Psoas muscle (tissue), 7 donors: ENCODE measurements at regions not wholly inside any gene's neighbourhood (a gene's known extent, or its start where the extent isn't known, plus 50 kb on each side); places are given as distances from the start of the nearest gene placed in this dataset.
"Not testable (repeated sequence)": the region's sequence is repeated elsewhere in the genome, so short reads cannot be mapped to it uniquely, and the experiment has no call there.

Experiments used
- ATAC-seq, 4 donors: fragments of 200-7000 bp; cut with Tn5 transposase; one replicate each; pipeline ENCODE4 v1.9.1; 2020; ENCODE audit warnings: moderate library complexity in 3 of 4, mild to moderate bottlenecking in 2 of 4
- DNase-seq, 2 donors: peaks; one replicate each; pipeline ENCODE4 v3.0.0-alpha.2; 2020
- H3K27ac ChIP-seq: fragments of 200-600 bp; one replicate; pipeline ENCODE4 v1.8.0; 2022
- H3K27me3 ChIP-seq, 3 donors: fragments of 200-600 bp in 1 of 3; one replicate each; pipeline versions ENCODE4 v1.6.1 to v1.8.0; 2013 to 2022; ENCODE audit warnings: low read length in 2 of 3, mild to moderate bottlenecking in 2 of 3, moderate library complexity in 1 of 3; ENCODE audit not compliant: insufficient read depth in 3 of 3
- H3K36me3 ChIP-seq, 2 donors: fragments of 200-600 bp in 1 of 2; one replicate each; pipeline versions ENCODE4 v1.6.1 to v1.8.0; 2013 to 2022; ENCODE audit warnings: low read depth in 1 of 2, mild to moderate bottlenecking in 1 of 2, moderate library complexity in 1 of 2; ENCODE audit not compliant: insufficient read depth in 1 of 2
- H3K4me1 ChIP-seq: fragments of 200-600 bp; one replicate; pipeline ENCODE4 v1.8.0; 2022
- H3K4me3 ChIP-seq: fragments of 200-600 bp; one replicate; pipeline ENCODE4 v1.8.0; 2022; ENCODE audit warnings: mild to moderate bottlenecking
- H3K9me3 ChIP-seq: fragments of 200-600 bp; one replicate; pipeline ENCODE4 v1.8.0; 2022
- WGBS, 3 donors: extraction: QIAGEN DNeasy Blood & Tissue Kit; methylation state at CpG; one replicate each; pipeline versions ENCODE4 v1.1.6 to v1.1.7; 2013; 5-methylcytosine and 5-hydroxymethylcytosine counted together
- intact Hi-C, 2 donors: fragments of 100-400 bp; cut with DNase I; formaldehyde crosslinking; loops; one replicate each; pipeline versions ENCODE4 v1.11.0 to v1.14.2; 2022
- TF ChIP-seq, protein P1 (sequence below): fragments of 200-600 bp; IDR thresholded peaks from one replicate; pipeline ENCODE4 v1.8.0; 2022; ENCODE audit warnings: antibody characterized with exemption
- donor health status: healthy with polysubstance abuse.
- donor health status: DM: no; HTN: no; CAD: no; lungs with moderate emphysema.
- donor health status: Bipolar disorder and iron deficiency.
- donor health status: healthy.
- donor health status: DM: yes; HTN: yes; CAD: no.
- donor health status: DM: no; HTN: no; CAD: no.
- donor health status: DM: yes; HTN: yes; CAD: no.

DNA sequence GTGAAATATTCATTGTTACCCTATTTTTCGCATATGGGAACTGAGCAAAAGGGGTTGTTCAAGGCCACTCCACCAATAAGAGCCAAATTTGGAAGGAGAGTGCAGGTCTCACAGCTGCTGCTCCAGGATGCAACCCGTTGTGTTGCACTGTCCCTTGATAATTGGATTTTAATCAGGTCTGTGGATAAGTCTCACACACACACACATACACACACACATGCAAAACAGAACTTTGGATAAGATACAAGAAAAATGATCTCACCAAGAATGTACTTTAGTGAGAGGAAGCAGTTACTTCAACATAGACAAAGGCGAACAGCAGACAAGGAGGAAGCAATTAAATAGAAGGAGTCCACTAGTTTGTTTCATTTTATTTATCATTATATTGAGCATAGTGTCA is 127.3 kb upstream of the EDNRB start:
- H3K9me3 ChIP-seq, result no peaks in the 10 kb centered on the region
- WGBS, 3 donors, result 31 to 36% (median 32%) methylated on average over 3 of the region's 3 CpGs
- no peak overlapping the region for H3K27ac ChIP-seq
- no peaks in the 10 kb centered on the region for H3K36me3 ChIP-seq
- H3K4me3 ChIP-seq, result no peak overlapping the region
- DNase-seq (no peak), ATAC-seq (no peak)
- H3K4me1 ChIP-seq, result no peaks in the 10 kb centered on the region
- intact Hi-C loops, result no loop called here
- H3K27me3 ChIP-seq, result no peaks in the 10 kb centered on the region
- TF ChIP-seq, protein P1, sequence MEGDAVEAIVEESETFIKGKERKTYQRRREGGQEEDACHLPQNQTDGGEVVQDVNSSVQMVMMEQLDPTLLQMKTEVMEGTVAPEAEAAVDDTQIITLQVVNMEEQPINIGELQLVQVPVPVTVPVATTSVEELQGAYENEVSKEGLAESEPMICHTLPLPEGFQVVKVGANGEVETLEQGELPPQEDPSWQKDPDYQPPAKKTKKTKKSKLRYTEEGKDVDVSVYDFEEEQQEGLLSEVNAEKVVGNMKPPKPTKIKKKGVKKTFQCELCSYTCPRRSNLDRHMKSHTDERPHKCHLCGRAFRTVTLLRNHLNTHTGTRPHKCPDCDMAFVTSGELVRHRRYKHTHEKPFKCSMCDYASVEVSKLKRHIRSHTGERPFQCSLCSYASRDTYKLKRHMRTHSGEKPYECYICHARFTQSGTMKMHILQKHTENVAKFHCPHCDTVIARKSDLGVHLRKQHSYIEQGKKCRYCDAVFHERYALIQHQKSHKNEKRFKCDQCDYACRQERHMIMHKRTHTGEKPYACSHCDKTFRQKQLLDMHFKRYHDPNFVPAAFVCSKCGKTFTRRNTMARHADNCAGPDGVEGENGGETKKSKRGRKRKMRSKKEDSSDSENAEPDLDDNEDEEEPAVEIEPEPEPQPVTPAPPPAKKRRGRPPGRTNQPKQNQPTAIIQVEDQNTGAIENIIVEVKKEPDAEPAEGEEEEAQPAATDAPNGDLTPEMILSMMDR, result no peak

DNA sequence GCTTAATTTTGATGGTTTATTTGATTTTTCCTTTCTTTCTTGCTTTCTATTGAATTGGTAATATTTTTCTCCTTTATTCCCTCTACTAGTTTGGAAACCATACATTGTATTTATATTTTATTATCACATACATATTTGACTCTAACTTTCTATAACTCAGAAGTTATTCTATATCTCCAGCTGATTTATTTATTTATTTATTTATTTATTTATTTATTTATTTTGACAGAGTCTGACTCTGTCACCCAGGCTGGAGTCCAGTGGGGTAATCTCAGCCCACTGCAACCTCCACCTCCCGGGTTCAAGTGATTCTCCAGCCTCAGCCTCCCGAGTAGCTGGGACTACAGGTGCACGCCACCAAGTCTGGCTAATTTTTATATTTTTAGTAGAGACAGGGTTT is 122.7 kb upstream of the EDNRB start:
- DNase-seq, H3K9me3 ChIP-seq, H3K4me3 ChIP-seq, H3K4me1 ChIP-seq, H3K36me3 ChIP-seq, intact Hi-C loops, ATAC-seq, H3K27ac ChIP-seq, H3K27me3 ChIP-seq: not testable (repeated sequence)
- 95 to 97% (median 96%) methylated on average over 3 of the region's 3 CpGs for WGBS, 3 donors

DNA sequence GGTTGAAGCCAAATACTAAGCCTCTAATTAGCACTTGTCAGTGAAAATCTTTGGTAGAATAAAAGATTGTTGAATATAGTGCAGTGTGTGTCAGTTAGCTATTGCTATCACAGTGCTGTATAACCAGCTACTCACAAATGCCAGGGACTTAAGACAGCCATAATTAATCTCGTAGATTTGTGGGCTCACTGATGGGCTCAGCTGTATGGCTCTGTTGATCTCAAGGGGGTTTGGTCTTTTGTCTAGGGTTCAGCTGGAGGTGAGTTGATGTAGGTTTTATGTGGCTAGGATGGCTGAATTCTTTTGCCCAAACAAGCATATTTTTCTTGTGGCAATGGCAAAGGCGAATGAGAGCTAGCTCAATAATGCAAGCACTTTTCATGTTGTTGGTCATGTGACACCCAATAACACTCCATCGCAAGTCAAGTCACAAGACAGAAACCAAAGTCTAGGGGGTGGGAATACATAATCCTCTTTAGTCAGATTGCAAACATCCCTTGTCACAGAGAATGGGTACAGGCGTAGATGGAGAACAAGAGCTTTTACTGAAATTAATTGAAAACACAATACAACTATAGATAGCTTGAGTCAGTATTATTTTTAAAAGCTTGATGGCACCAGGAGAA is 121.7 kb upstream of the EDNRB start:
- DNase-seq, result no peak
- H3K27ac ChIP-seq, result no peak overlapping the region
- no peaks in the 10 kb centered on the region for H3K4me1 ChIP-seq
- TF ChIP-seq, protein P1, result no peak
- H3K9me3 ChIP-seq, result no peaks in the 10 kb centered on the region
- no peak for ATAC-seq
- no peak overlapping the region for H3K4me3 ChIP-seq
- 71 to 82% (median 81%) methylated on average over 4 of the region's 4 CpGs for WGBS, 3 donors
- H3K27me3 ChIP-seq, result no peaks in the 10 kb centered on the region
- intact Hi-C loops, result no loop called here
- no peaks in the 10 kb centered on the region for H3K36me3 ChIP-seq

DNA sequence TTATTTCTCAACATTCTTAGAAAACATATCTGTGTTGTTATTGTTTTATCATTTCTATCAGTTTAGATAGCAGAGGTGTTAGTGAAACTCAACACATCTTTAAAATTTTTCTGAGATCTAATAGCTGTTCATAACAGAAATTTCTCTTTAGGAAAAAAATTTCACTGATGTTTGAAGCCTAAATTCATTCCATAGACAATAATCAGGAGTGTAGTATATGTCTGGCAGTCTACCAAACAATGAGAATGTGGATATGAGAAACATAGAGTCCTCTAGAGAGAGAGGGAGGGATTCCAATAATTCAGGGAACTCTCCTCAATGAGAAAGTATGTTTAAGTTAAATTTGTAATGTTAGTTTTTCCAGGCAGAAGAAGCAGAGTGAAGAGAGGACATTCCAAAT is 118.2 kb upstream of the EDNRB start:
- H3K4me3 ChIP-seq, result no peak overlapping the region
- DNase-seq, result no peak
- no peaks in the 10 kb centered on the region for H3K4me1 ChIP-seq
- no peaks in the 10 kb centered on the region for H3K27me3 ChIP-seq
- no peaks in the 10 kb centered on the region for H3K36me3 ChIP-seq
- H3K9me3 ChIP-seq, result no peaks in the 10 kb centered on the region
- intact Hi-C loops, result no loop called here
- TF ChIP-seq, protein P1, result no peak
- no peak overlapping the region for H3K27ac ChIP-seq
- no peak for ATAC-seq

DNA sequence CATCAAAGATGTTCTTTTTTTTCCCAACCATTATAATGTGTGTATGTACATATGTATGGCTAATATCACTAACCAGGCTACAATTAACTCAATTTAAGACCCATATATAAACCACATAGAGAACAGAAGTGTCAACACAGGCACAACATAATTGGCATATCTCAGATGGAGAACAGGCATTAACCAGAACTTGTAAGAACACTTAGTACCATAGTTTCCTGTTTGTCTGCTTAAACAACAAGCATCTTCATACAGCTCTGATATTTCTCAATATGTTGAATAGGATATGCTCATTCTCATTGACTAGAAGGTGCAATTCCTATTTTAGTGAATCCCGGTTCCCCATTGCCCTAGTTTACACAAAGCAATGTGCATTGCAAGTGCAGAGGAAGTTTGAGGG is 116.9 kb upstream of the EDNRB start:
- WGBS, 3 donors, result 90 to 93% (median 91%) methylated on average over 1 of the region's 1 CpG
- ATAC-seq (no peak), DNase-seq (no peak)
- no peak overlapping the region for H3K27ac ChIP-seq
- no peaks in the 10 kb centered on the region for H3K36me3 ChIP-seq
- TF ChIP-seq, protein P1, result no peak
- H3K9me3 ChIP-seq, result no peaks in the 10 kb centered on the region
- no peaks in the 10 kb centered on the region for H3K4me1 ChIP-seq
- intact Hi-C loops, result no loop called here
- no peak overlapping the region for H3K4me3 ChIP-seq
- no peaks in the 10 kb centered on the region for H3K27me3 ChIP-seq
